ENCODE measurements at regions not wholly inside any gene's neighbourhood (a gene's known extent, or its start where the extent isn't known, plus 50 kb on each side); places are given as distances from the start of the nearest gene placed in this dataset.

- no peak overlapping the region for H3K4me3 ChIP-seq (ENCODE audit: low read length)
- TF ChIP-seq CTCF (IDR thresholded peaks at IDR 0.05; ENCODE audit: insufficient read depth, low read depth, low read length, missing control alignments), result no peak
- DNase-seq (ENCODE audit: low read depth), result no peak
Observed at GRCh38 chr7:52243685-52244084, 791.7 kb upstream of the POM121L12 start.

- DNase-seq (ENCODE audit: low read depth), result no peak
- no peak overlapping the region for H3K4me3 ChIP-seq (ENCODE audit: low read length)
- no peak for TF ChIP-seq CTCF (IDR thresholded peaks at IDR 0.05; ENCODE audit: insufficient read depth, low read depth, low read length, missing control alignments)
Observed at GRCh38 chr7:52233248-52233647, 802.2 kb upstream of the POM121L12 start.

- TF ChIP-seq CTCF (IDR thresholded peaks at IDR 0.05; ENCODE audit: insufficient read depth, low read depth, low read length, missing control alignments), result no peak
- H3K4me3 ChIP-seq (ENCODE audit: low read length), result no peak overlapping the region
- no peak for DNase-seq (ENCODE audit: low read depth)
Observed at GRCh38 chr7:52211930-52212329, 823.5 kb upstream of the POM121L12 start.

GRCh38 chr7:52209614-52210013, 825.8 kb upstream of the POM121L12 start:
- no peak overlapping the region for H3K4me3 ChIP-seq (ENCODE audit: low read length)
- no peak for DNase-seq (ENCODE audit: low read depth)
- TF ChIP-seq CTCF (IDR thresholded peaks at IDR 0.05; ENCODE audit: insufficient read depth, low read depth, low read length, missing control alignments), result no peak

- TF ChIP-seq CTCF (IDR thresholded peaks at IDR 0.05; ENCODE audit: insufficient read depth, low read depth, low read length, missing control alignments), result no peak
- H3K4me3 ChIP-seq (ENCODE audit: low read length), result no peak overlapping the region
- no peak for DNase-seq (ENCODE audit: low read depth)
Observed at GRCh38 chr7:52197221-52197620, 838.2 kb upstream of the POM121L12 start.

- H3K4me3 ChIP-seq (ENCODE audit: low read length), result no peak overlapping the region
- no peak for TF ChIP-seq CTCF (IDR thresholded peaks at IDR 0.05; ENCODE audit: insufficient read depth, low read depth, low read length, missing control alignments)
- DNase-seq (ENCODE audit: low read depth), result no peak
Observed at GRCh38 chr7:52195664-52196063, 839.8 kb upstream of the POM121L12 start.

GRCh38 chr7:52189153-52189778, 846.2 kb upstream of the POM121L12 start:
- TF ChIP-seq CTCF (IDR thresholded peaks at IDR 0.05; ENCODE audit: insufficient read depth, low read depth, low read length, missing control alignments), result no peak
- no peak overlapping the region for H3K4me3 ChIP-seq (ENCODE audit: low read length)
- no peak for DNase-seq (ENCODE audit: low read depth)

Measured in epithelial cell of esophagus (primary cell).